HT1080 (cell line): ENCODE measurements at regions not wholly inside any gene's neighbourhood (a gene's known extent, or its start where the extent isn't known, plus 50 kb on each side); places are given as distances from the start of the nearest gene placed in this dataset.

Experiments
- DNase-seq: peaks from one replicate; pipeline ENCODE4 v3.0.0-alpha.2; 2015; ENCODE audit warnings: low read depth

DNA sequence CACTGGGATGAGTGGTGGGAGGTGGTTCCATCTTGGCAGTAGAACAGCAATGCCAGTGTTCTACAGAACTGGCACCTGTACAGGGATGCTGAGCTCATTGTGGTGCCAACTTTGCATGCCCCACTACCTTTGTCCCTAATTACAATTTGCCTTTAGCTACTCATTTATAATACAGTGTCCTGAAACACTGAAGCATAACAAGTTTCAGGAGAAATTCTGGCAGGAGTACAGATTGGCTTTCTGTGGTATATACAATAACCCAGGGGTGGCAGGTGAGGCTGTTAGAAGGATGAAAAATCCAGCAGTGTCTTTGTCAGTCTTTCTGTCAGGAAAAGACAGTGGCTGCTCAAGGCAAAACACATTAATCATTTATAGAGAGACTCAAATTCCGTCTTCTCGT lies 240.3 kb downstream of the FAM76B start:
- no peak for DNase-seq

DNA sequence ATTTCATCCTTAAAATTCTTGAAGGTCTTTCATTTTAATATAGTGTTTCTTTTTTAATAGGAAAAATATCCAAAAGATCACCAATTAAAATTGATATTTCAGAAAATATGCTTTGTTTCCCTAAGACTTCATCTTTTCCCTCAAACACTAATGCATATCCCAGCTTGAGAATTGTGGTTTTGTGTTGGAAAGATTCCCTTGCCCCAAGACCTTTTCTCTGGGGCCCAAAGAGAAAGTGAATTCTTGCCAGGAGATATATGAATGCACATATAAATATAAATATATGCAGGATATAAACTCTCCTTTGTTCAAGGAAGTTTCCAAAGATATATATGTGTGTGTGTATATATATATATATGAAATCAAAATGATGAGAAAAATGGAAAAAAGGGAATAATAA lies 241.2 kb downstream of the FAM76B start:
- no peak for DNase-seq

DNA sequence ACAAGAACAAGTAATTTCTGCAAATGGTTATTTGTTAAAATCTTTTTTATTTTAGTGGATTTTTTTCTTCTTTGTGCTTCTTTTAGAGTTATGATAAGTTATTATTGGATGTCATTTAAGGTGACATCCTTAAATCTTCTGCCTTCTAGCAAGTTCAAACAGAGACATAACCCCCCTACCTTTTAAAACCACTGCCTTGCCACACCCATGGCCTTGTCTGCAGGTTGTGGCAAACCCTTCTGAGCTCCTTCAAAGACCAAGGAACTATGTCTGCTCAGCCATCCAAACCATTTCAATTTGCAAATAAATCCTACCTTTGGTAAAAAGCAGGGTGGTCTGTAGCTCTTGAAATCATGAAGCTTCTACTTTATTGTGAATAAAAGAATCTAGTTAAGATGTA lies 241.6 kb downstream of the FAM76B start:
- DNase-seq = no peak

DNA sequence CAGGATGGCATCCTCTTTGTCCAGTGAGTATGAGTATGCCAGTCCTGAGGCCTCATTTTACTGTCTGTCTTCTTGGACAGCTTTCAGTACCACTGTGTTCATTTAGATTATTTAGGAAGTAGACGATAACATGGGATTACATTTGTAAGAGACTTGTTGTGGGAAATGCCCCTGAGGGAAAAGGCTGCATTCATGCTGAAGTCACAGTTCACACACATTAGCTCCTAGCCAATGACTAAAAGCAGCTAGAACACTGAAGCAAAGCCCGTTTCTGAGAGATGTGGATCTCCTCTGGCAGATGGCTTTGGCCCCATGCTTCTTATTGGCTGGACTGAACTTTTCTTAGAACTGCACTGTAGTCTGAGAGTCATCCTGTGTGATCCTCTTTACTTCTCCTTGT lies 242.4 kb downstream of the FAM76B start:
- no peak for DNase-seq

DNA sequence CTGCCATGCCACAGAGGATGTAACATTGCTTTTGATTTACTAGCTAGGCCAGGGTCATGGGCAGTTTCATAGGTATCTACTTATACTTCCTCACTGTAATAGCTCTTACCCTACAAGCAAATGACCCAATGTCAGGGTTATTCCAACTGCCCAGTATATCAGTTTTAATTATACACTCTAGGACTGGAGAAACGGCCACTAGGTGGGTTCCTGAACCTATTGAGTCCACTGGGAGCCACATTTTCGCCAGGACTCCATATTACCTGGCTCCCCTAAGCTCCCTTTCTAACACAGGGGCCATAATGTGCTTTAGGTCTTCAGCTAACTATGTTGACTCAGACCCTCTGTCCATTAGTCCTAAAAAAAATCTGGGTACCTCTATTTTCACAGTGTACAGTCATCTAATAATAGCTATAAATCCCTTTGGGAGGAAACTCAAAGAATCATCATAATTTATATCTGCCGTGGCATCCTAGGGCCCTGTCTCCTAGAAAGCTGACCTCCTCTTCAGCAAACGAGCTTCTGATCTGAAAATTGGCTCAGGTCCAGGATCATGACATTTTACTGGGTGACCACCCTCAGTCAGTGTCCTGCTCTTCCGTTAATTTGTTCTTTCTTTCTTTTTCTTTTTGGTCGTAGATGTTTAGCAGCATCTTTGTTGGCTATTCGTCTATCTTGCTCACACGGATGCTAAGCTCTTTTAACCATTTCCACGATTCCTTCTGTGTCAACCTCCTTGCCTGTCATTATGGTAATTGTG lies 244.3 kb downstream of the FAM76B start:
- DNase-seq = no peak

DNA sequence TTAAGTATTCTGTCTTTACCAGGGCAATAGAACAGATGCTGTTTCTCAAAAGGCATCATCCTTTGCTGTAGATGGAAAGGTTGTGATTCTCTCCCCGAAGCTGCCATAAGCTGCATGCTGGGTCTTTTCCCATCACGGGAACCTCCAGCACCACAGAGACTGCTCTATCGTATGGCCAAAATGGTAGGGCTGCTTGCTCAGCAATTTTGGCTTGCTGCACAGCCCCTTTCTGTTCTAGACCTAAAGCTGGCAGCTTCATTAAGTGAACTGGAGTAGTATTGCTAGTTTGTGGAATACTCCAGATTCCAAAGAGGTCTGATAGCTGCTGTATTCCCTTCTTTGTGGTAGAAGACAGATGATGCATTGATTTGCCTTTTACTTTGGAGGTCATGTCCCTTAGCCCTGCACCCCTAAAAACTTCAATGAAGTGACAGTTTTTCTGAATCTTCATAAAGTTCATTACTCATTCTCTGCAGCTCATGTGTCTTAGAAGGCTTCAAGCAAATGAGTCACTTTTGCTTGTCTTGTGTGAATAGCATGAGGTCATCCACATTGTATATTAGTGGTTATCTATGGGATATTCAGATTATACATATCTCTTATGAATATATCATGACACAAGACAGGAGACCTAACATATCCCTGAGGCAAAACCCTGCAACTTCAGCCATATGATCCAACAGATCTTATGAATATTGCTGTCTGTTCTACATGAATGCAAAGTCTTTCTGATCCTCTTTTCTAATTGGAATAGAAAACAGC lies 245.3 kb downstream of the FAM76B start:
- peak; percentile 40 for DNase-seq

DNA sequence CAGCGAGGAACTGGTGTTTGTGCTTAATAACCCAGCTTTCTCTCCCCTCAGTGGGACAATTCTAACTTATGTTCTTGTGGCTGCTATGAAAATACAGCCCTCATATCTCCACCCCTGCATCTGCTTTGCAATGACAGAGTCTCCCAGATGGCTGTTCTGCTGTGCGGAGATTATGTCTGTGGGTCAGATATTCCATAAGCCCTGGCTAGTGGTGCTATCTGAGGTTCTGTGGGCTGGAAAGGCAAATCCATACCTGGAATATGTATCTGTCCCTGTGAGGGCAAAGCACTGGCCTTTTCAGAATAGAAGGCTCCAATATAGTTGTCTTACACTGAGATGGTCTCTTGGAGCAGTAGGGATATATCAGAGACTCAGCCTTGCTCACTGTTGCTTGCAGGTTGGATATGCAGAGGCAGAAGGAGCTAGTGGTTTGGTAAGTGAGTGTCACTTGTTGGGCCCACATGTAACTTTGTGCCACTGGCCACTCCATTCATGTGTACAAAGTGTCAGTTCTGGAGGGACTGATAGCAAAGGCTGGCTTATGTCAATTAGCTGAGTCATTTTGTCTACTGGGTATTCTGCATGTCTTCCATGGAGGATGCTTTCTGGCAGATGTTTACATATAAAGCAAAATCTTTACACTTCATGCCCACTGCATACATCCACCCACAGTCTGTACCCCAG lies 246.6 kb downstream of the FAM76B start:
- DNase-seq = no peak

DNA sequence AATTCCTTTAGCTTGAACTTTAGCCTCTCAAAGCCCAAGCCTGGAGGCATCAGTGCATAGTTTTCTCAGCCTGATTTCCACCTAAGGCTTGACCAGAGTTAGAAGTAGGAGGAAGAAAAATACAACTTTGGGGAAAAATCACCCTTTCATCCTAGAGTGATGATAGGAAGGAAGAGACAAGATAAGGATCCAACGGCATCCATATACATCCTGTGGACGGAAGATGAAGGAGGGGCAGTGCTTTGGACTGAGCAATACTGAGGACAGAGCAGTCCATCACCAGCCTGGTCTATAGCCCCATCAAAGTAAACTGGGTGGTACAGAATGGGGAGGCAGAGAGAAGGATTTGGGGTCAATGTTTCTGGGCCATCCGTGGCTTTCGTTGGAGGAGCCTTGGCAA lies 247.9 kb downstream of the FAM76B start:
- no peak for DNase-seq

DNA sequence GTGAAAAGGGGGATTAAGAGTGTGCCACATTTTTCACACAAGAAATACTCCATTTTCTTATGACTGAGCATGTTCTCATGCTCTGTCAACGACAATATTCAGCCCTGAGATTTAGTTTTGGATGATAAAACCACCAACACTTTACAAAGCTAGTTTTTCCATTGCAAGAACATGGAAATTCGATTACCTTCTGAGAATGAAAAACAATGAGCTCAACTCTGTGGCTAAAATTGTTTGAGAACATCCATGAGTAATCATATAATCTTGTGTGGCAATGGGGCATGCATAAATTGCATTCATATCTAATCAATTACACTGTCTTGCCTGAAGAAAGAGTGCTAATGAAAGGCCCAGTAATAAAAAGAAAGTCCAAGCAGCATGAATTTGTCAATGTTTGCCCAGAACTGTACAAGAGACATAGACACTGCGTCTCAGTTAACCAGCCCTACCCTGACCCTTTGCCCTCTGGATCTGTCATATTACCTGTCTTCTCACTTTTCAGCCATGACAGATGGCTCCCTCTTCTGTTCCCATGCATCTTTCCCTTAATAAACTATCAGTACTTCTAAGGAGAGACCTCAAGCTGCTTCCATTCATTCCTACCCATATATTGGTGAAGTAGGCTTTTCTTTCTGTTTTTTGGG lies 253.4 kb downstream of the FAM76B start:
- no peak for DNase-seq

DNA sequence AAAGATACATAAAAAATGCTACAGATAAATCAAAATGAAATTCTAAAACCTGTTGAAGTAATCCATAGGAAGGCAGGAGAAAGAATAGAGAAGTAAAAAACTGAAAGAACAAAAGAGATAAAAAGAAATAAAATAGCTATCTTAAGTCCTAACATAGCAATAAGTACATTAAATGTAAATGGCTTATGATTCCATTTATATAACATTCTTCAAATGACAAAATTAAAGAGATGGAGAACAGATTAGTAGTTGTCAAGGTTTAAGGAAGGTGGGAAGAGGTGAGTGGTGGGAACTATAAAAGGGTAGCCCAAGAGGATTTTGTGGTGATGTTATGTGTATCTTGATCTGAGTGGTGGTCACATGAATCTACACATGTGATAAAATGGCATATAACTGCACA lies 254.8 kb downstream of the FAM76B start:
- no peak for DNase-seq

DNA sequence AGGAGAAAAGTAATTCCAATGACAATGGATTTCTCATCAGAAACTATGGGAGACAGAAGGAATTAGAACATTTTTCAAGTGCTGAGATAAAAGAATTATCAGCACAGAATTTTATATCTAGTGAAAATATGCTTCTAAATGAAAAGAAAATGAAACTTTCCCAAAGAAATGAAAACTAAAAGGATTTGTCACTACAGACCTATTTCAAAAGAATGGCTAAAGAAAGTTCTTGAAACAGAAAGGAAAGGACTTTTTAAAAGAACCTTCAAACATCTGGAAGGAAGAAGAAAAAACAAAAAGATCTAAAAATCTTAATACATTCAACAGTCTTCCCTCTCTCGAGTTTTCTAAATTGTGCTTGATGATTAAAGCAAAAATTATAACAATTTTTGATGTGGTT lies 255.4 kb downstream of the FAM76B start:
- no peak for DNase-seq

DNA sequence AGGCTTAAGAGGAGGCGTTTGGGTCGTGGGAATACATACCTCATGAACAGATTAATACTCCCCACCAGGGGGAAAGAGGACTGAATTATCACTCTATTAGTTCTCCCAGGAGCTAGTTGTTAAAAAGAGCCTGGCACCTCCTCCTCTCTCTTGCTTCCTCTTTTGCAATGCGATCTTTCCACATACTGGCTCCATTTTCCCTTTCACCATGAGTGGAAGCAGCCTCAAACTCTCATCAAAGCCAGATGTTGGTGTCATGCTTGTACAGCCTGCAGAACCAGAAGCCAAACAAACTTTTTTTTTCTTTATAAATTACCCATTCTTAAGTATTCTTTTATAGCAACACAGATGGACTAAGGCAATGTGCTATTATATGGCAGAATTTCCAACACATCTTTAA lies 258.5 kb downstream of the FAM76B start:
- no peak for DNase-seq

DNA sequence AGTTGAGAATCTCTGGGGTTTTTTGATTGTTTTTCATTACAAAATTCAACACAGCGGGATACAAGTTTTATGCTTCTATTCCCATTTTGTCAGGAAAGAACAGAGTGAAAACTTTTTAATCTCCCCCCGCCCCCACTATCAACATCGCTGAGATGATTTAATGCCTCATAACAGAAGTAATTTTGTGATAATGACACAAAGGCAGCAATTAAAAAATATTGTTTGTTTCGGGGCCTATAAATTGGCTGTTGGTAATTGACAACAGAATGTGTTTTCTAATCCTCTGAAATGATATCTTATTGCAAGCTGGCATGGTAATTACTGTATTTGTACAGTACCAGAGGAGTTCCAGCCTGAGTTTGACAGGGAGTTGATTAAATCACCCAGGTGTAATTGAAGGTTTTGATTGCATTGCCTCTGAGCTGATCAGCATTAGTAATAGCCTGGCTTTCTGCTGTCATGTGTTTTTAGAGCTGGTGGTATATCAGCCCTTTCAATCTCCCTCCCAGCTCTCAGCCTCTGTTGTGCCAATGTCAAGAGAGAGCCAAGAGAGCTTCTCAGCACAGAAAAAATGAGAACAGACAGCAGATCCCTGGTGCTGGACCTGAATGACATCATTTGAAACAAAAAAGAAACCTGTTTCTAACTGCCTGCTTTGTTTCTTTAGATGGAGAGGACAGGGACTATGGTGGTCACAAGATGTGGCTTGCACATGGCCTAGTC lies 265.1 kb downstream of the FAM76B start:
- DNase-seq = no peak

DNA sequence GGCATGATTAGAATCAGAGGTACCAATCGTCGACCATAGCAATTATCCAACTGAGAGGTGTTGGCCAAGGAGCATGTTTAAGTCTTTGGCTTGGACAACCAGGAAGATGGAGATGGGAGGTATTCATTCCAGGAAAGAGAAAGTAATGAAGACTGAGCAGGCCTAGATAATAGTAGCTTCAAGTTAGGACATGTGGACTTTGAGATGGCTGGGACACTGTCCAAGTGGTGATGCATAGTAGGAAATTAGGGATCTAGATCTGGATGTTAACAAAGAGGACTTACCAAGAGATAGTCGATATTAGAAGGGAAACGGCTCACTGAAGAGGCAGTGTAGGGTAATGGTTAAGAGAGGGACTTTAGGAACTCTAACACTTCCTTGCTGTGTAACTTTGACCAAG lies 266.7 kb downstream of the FAM76B start:
- DNase-seq = no peak

DNA sequence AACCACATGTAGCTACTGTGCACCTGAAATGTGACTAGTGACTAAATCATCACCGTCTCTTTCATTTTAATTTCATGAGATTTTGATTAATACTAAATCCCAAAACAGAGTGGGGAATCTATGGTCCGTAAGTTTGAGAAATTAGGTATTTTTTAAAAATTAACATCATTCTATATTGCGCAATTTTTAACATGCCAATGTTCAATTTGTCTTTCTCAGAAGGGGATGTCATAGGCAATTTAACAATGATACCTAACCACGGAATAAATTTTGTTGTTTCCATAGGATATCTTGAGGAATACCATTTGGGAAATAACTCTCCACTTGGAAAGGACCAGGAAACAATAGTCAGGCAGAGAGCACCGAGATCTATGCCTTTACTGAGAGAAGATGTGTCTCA lies 267.7 kb downstream of the FAM76B start:
- DNase-seq = no peak

DNA sequence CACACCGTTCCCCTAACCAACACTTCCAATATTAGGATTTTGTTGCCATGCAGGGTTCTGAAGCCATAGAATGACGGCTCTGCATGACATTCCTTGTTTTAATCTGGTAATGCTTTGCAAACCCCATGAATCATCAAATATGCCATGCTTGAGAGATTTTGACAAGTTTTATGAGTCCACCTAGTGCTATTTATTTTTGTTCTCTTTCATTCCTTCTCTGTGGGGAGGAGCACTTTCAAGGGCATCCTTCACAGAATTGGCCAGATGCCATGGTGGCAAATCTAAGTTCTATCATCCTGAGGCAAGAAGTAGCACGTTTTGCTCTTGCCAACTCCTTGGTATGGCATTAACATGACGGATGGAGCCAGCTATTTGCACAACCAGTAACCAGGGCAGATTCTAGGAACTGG lies 268.4 kb downstream of the FAM76B start:
- DNase-seq = peak; percentile 46

DNA sequence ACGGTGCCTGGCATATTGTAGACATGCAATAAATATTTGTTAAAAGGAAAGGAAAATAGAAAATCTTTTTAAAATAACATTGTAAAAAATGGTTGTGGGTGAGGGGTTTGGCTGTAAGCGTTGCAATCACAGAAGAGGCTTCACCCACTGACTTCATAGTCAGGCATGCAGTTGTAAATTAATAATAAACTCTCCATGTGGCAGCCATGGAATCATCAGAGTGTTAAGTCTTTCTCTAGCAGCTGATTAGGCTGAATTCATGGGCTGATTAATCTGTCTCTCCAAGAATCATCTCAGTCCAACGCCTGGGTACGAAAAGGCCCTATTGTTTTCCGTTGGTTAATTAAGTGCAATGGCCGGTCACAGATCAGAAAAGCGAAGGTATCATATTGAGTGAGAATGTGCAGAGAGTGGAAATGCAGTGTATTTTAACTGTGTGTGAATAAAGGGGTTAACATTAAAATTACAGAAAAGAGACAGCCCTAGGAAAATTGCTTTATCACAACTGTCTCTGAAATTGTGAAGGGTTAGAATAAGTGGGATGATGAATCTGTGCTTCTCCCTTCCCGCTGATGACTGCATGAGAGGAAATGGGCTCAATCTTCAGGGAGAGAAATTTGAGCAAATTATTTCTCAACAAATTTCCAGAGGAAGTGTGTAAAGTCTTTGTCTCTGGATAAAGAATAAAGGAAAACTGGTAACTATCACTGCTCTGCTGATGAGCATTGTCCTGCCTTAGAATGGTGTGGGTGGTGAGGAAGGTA lies 269.0 kb downstream of the FAM76B start:
- DNase-seq = no peak

DNA sequence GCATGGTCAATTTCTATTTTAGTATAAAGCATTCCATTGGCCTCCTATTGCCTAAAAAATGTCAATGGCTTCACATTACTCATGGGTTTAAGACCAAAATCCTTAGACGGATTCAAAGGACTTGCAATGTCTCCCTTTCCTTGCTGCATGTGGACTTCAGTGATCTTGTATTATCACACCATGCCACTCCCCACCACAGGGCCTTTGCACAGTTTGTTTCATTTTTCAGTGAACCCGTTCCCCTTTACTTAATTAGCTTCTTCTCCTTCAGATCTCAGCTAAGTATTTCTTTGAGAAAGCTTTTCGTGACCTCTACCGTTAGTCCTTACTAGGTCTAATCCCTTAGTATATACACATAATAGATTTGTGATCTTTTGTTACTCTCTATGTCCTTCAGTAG lies 269.7 kb downstream of the FAM76B start:
- no peak for DNase-seq

DNA sequence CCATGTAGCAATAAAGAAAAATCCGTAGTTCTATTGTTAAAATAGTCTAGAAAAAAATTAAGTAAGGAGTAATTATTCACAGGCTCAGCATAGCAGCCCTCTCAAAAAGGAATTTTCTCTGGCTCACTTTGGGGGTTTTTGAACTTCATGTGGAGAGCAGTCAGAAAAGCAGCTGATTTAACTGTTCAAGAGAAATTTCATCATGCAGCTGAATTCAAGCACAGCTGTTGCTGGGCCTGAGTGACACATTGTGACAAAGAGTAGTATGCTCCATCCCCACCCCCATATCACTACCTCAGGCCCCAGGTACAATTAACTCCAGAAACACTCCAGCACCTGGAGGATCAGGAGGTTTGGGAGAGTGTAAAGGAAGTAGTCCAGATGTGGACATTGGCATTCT lies 272.1 kb downstream of the FAM76B start:
- no peak for DNase-seq

DNA sequence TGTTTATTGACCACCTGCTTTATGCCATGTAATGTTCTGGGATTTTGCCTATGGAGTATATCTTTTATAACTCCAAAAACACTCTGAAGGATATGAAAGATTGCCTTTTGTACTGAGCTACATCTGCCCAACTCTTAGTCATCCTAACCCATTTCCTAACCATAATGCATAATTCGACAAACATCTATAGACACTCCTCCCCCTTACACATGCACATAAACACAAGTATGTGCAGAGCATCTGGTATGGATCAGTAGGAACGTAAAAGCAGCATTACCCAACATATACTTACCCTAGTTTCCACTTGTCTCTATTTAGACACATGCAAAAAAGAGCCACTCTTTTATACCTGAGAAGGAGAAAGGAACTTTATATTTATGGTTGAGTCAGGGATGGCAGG lies 272.8 kb downstream of the FAM76B start:
- DNase-seq = peak; percentile 43

DNA sequence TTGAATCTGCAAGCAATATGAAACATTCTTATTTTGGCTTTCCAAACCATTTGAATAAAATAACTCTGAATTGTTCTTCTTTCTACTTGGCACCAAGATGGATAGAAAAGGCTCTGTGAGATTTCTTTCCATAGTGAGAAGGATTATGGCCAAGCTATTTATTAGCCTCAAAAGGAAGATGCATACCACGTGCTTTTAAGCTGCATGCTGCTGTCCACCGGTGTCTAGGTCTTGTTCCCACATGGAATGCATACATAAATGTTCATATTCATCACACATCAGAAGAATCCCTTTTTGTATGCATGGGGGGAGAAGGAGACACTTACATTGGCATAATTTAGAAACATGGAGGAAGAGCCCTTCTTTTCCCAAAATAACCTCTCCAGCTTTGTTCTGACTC lies 273.4 kb downstream of the FAM76B start:
- no peak for DNase-seq
